ENCODE measurements at regions not wholly inside any gene's neighbourhood (a gene's known extent, or its start where the extent isn't known, plus 50 kb on each side); places are given as distances from the start of the nearest gene placed in this dataset.
"Not testable (repeated sequence)": the region's sequence is repeated elsewhere in the genome, so short reads cannot be mapped to it uniquely, and the experiment has no call there.

GRCh38 chr1:223991297-223991857 lies 122.5 kb upstream of the FBXO28 start:
- DNase-seq (ENCODE audit: low read depth in 2 of 2), result not testable (repeated sequence)

GRCh38 chr1:223961985-223962384 lies 116.2 kb upstream of the TP53BP2 start:
- DNase-seq (ENCODE audit: low read depth in 2 of 2), result peak; percentile 18 to 24

DNA sequence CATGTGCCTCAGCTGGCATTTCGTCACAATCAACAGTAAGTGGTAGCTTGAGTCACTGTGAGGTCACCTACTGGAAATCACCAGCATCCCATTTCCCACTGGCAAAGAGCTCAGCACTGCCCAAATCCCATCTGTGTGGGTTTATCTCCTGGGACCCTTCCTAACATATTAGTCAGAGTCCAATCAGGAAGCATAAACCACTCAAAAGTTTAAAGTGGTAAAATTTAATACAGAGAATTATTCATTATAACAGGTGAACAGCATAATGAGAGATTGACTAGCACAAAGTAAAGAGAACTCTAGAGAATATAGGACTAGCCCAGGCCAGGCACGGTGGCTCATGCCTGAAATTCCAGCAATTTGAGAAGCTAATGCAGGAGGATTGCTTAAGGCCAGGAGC lies 107.1 kb upstream of the TP53BP2 start:
- not testable (repeated sequence) for DNase-seq (ENCODE audit: low read depth in 2 of 2)

GRCh38 chr1:223951551-223951950 lies 105.8 kb upstream of the TP53BP2 start:
- DNase-seq (ENCODE audit: low read depth in 2 of 2), result not testable (repeated sequence)

GRCh38 chr1:223949944-223950343 lies 104.2 kb upstream of the TP53BP2 start:
- DNase-seq (ENCODE audit: low read depth in 2 of 2), result not testable (repeated sequence)

- not testable (repeated sequence) for DNase-seq (ENCODE audit: low read depth in 2 of 2)
These were observed 102.3 kb upstream of the TP53BP2 start for GRCh38 chr1:223948041-223948440.

- not testable (repeated sequence) for DNase-seq (ENCODE audit: low read depth in 2 of 2)
These were observed 90.8 kb upstream of the TP53BP2 start for GRCh38 chr1:223936592-223936991.

- DNase-seq (ENCODE audit: low read depth in 2 of 2), result not testable (repeated sequence)
These were observed 85.7 kb upstream of the TP53BP2 start for GRCh38 chr1:223931476-223931875.

GRCh38 chr1:223920805-223921204 lies 75.1 kb upstream of the TP53BP2 start:
- DNase-seq (ENCODE audit: low read depth in 2 of 2), result not testable (repeated sequence)

DNA sequence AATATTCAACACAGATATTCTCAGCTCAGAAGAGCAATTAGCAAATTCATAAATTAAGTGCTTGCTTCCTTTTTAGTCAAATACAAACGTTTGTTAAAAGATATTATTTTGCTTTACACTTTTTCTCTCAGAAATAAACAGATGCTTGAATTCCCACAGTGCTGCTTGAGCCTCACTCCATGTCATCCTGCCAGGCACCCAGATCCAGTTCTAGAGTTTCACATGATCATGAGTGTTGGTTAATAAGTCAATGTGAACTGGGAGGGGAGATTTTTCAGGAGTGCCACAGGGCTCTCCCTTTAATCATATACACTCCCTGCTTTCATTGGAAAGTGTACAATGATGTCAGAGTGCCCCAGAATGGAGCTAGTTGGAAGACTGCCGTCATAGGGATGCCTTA lies 69.7 kb upstream of the TP53BP2 start:
- not testable (repeated sequence) for DNase-seq (ENCODE audit: low read depth in 2 of 2)

GRCh38 chr1:223913715-223914114 lies 68.0 kb upstream of the TP53BP2 start:
- DNase-seq (ENCODE audit: low read depth in 2 of 2), result not testable (repeated sequence)

- DNase-seq (ENCODE audit: low read depth in 2 of 2), result not testable (repeated sequence)
These were observed 62.3 kb upstream of the TP53BP2 start for GRCh38 chr1:223907943-223908587.

- DNase-seq (ENCODE audit: low read depth in 2 of 2), result not testable (repeated sequence)
These were observed 57.5 kb upstream of the TP53BP2 start for GRCh38 chr1:223903221-223903620.

- not testable (repeated sequence) for DNase-seq (ENCODE audit: low read depth in 2 of 2)
These were observed 54.0 kb upstream of the TP53BP2 start for GRCh38 chr1:223899775-223900174.

GRCh38 chr1:223897097-223897496 lies 51.4 kb upstream of the TP53BP2 start:
- DNase-seq (ENCODE audit: low read depth in 2 of 2), result not testable (repeated sequence)

- DNase-seq (ENCODE audit: low read depth in 2 of 2), result not testable (repeated sequence)
These were observed 50.2 kb upstream of the TP53BP2 start for GRCh38 chr1:223895950-223896349.
